ENCODE measurements at regions not wholly inside any gene's neighbourhood (a gene's known extent, or its start where the extent isn't known, plus 50 kb on each side); places are given as distances from the start of the nearest gene placed in this dataset.

- Histone ChIP-seq H3K36me3 (ENCODE audit: control insufficient read depth, insufficient read depth, low read length) (no peaks in the 10 kb centered on the region), H3K4me1 (ENCODE audit: control insufficient read depth, insufficient read depth, low read length) (no peaks in the 10 kb centered on the region), H3K4me3 (ENCODE audit: low read depth in 2 of 2, low read length in 2 of 2) (no peak overlapping the region), H3K27ac (ENCODE audit: low read length) (no peak overlapping the region), H3K9me3 (ENCODE audit: control insufficient read depth, insufficient read depth, low read depth, low read length) (no peaks in the 10 kb centered on the region), H3K27me3 (ENCODE audit: control insufficient read depth, insufficient read depth, low read length) (no peaks in the 10 kb centered on the region)
- in situ Hi-C loops (cut with HindIII; ENCODE audit: low pct_unique_long_range_greater_than_20kb, low sequenced_read_pairs) (no loop called here), intact Hi-C loops (cut with micrococcal nuclease; ENCODE audit: unreplicated experiment) (no loop called here)
- ATAC-seq (no peak), DNase-seq (ENCODE audit: low read depth, low spot score) (peak; percentile 22)
- no peak for TF ChIP-seq CTCF (IDR thresholded peaks at IDR 0.05)
- TF ChIP-seq REST (IDR thresholded peaks at IDR 0.05; ENCODE audit: insufficient read depth in 1 of 2, low read depth in 2 of 2, low read length in 1 of 2): no peak
- no peak for TF ChIP-seq POLR2AphosphoS5 (IDR thresholded peaks at IDR 0.05; ENCODE audit: low read depth, low read length)
- TF ChIP-seq TCF7L2 (IDR thresholded peaks at IDR 0.05; ENCODE audit: low read depth, low read length): no peak
- no TSS peak for BruUV-seq (replicated peaks)
- ChIA-PET POLR2A (no interaction called here), CTCF (no interaction called here)
Observed at GRCh38 chr16:76910931-76911330, 280.1 kb upstream of the MON1B start.

- H3K27ac ChIP-seq (ENCODE audit: low read length): no peak overlapping the region
- no peaks in the 10 kb centered on the region for H3K9me3 ChIP-seq (ENCODE audit: control insufficient read depth, insufficient read depth, low read depth, low read length)
- ChIA-PET POLR2A (no interaction called here), CTCF (no interaction called here)
- no peaks in the 10 kb centered on the region for H3K36me3 ChIP-seq (ENCODE audit: control insufficient read depth, insufficient read depth, low read length)
- BruUV-seq (replicated peaks): no TSS peak
- in situ Hi-C loops (cut with HindIII; ENCODE audit: low pct_unique_long_range_greater_than_20kb, low sequenced_read_pairs) (no loop called here), intact Hi-C loops (cut with micrococcal nuclease; ENCODE audit: unreplicated experiment) (no loop called here)
- H3K27me3 ChIP-seq (ENCODE audit: control insufficient read depth, insufficient read depth, low read length): no peaks in the 10 kb centered on the region
- ATAC-seq: no peak
- no peaks in the 10 kb centered on the region for H3K4me1 ChIP-seq (ENCODE audit: control insufficient read depth, insufficient read depth, low read length)
- TF ChIP-seq SIN3A (IDR thresholded peaks at IDR 0.05; ENCODE audit: borderline replicate concordance, insufficient read depth, low read depth, low read length) (no peak), TCF7L2 (IDR thresholded peaks at IDR 0.05; ENCODE audit: low read depth, low read length) (no peak), REST (IDR thresholded peaks at IDR 0.05; ENCODE audit: insufficient read depth in 1 of 2, low read depth in 2 of 2, low read length in 1 of 2) (no peak), CTCF (IDR thresholded peaks at IDR 0.05) (no peak), POLR2AphosphoS5 (IDR thresholded peaks at IDR 0.05; ENCODE audit: low read depth, low read length) (no peak)
- no peak for DNase-seq (ENCODE audit: low read depth, low spot score)
- H3K4me3 ChIP-seq (ENCODE audit: low read depth in 2 of 2, low read length in 2 of 2): no peak overlapping the region
Observed at GRCh38 chr16:76913046-76913445, 277.9 kb upstream of the MON1B start.
